Stimulated activated CD8-positive, alpha-beta memory T cell treated with anti-CD3 and anti-CD28 coated beads, Interleukin-15, amount 100 ng/mL, for 48 hours (primary cell): ENCODE measurements at regions not wholly inside any gene's neighbourhood (a gene's known extent, or its start where the extent isn't known, plus 50 kb on each side); places are given as distances from the start of the nearest gene placed in this dataset.
"Not testable (repeated sequence)": the region's sequence is repeated elsewhere in the genome, so short reads cannot be mapped to it uniquely, and the experiment has no call there.

Experiments
- DNase-seq, 2 donors: peaks; one replicate each; pipeline ENCODE4 v3.0.0-alpha.2; 2020; ENCODE audit warnings: low read depth in 2 of 2

GRCh38 chr14:89065879-89066278, 241.4 kb downstream of the TTC8 start:
- DNase-seq = no peak

GRCh38 chr14:89067293-89067972, 243.0 kb downstream of the TTC8 start:
- DNase-seq = no peak

DNA sequence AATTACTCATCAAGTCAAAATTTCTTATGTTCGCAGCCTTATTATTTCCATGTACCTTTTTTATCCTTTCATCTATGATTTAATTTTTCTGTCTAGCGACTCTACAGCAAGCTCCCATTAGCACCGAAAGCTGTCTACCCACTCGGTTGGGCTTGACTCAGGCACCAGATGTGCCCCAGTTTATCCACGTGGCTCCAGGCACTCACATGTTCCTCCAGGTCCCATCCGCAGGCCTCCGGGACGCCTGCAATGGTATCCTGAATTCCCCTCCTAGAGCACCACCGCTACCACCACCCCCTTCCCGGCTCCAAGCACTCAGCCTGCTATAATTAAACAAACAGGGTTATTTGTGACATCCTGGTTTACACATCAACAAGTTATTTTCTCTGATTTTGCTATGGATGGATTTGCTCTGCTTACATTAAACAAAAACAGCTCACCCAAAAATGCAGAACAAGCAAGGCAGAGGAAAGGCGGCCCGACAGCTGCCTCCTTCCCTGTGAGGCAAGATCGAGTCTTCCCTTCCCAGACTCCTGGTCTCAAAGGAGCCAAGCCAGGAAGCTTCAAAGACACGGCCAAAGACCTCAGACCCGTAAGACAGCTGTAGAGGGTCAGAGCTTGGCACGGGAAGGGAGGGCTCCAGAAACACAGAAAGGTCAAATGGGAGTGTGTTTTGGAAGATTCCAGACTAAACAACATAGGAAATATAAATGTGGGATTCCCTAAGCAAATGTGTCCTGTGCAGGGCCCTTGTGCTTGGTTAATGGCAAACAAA, 253.8 kb downstream of the TTC8 start:
- no peak for DNase-seq

DNA sequence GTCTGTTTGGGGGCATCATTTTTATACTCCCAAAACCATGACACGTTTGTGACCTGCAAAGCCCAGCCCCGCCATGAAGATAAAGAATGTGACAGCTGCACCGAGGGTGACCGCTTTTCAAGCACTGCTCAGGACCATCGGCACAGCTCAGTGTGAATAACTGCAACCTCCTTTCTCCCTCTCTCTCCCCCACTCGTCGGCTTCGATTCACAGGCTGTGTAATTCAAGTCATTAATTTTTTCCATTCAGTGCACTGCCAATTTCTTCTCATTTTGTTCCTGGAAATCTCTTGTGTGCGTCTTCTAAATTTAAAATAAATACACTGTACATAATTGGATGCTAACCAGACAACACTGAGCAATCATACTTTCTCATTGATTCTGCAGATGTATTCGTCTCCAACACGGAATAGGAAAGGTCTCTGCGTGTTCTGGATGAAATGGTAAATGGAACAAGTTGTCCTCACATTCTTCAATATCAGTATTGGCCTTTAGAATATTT, 260.8 kb downstream of the TTC8 start:
- DNase-seq = no peak

DNA sequence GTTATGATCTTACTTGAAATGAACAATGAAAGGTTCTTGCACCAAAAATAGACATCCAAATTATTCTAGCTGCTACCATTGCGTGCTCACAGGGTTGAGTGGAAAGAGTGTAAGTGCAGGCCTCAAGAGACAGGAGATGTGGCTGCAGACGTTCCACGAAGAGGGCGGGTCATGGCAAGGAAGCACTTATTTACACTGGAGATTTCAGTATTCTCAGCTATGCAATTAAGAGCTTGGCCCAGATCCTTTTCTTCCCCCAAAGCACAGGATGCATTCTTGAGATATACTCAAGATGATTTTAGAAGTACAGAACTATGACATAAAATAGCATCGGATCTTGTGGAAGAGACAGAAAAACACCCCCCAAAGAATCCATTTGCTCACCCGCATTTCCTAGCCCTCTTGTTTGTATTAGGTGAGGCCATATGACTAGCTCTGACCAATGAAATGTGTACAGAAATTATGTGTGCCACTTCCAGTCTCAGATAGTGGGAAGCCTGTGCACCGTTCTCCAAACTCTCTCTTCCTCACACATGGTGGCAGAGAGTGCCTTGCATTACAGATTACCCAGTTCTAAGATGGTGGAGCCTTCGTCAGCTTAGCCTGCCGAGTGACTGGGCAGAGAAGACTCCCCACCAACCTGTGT, 261.4 kb downstream of the TTC8 start:
- DNase-seq = no peak

GRCh38 chr14:89088530-89088929, 264.1 kb downstream of the TTC8 start:
- DNase-seq = no peak

DNA sequence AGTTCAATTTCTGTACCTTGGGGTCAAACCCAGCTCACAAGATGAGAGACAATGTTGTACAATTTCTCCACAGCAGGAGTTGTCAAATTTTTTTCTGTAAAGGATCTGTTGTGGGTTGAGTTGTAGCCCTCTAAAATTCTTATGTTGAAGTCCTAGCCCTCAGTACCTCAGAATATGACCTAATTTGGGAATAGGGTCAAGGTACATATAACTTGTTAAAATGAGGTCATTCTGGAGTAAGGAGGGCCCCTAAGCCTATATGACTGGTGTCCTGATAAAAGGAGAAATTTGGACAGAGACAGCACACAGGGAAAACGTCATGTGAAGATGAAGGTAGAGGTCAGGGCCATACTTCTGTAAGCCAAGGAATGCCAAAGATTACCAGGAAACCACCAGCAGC, 264.9 kb downstream of the TTC8 start:
- no peak for DNase-seq

- no peak for DNase-seq
Measured at GRCh38 chr14:89091781-89092180, 267.3 kb downstream of the TTC8 start.

GRCh38 chr14:89093083-89093730, 268.8 kb downstream of the TTC8 start:
- no peak for DNase-seq

DNA sequence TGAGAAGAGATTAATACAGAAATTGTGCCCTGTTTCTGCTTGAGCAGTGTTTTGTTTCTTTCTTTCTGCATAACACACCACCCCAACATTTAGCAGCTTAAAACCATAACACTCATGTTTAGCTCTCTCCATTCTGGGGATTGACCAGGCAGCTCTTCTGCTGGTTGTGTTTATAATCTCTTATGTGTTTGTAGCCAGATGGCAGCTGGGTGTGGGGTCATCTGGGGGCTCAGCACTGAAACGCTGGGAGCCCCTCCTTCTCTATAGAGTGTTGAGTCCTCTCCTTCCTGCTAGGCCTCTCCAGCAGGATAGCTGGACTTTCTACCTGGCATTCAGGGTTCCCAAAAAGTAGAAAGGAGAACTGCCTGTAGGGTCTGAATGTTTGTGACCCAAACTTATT, 270.6 kb downstream of the TTC8 start:
- no peak for DNase-seq

- no peak for DNase-seq
Measured at GRCh38 chr14:89096946-89097345, 272.5 kb downstream of the TTC8 start.

DNA sequence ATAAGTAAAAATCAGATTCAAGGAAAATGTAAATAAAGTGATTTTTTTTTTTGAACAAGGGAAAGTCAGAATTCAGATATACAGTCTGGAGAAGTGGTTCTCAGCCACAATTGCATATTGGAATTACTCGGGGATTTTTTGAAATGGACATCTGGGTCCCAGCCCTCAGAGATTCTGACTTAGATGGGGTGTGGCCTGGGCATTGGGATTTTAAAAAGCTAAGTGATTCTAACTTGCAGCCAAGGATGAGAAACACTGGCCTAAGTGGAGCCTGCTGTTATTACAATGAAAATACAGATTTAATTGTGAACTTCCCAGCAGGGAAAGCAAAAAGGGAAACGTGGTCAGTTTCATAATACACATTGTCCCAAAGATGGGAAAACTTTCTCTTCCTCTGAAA, 273.8 kb downstream of the TTC8 start:
- no peak for DNase-seq

- not testable (repeated sequence) for DNase-seq
Measured at GRCh38 chr14:89104171-89104817, 279.8 kb downstream of the TTC8 start.

DNA sequence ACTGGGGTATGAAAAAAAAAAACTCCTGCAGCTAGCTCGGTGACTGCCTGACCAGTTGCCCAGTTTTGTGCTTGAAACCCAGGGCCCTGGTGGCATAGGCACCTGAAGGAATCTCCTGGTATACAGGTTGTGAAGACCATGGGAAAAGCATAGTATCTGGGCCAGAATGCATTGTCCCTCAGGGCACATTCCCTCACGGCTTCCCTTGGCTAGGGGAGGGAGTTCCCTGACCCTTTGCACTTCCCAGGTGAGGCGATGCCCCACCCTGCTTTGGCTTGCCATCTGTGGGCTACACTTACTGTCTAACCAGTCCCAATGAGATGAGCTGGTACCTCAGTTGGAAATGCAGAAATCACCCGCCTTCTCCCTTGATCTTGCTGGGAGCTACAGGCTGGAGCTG, 280.4 kb downstream of the TTC8 start:
- not testable (repeated sequence) for DNase-seq
